Lung (tissue), 11 donors: ENCODE measurements at regions not wholly inside any gene's neighbourhood (a gene's known extent, or its start where the extent isn't known, plus 50 kb on each side); places are given as distances from the start of the nearest gene placed in this dataset.

Experiments used
- ATAC-seq: fragments of 200-7000 bp; cut with Tn5 transposase; one replicate; pipeline ENCODE4 v1.9.1; 2020; ENCODE audit warnings: moderate number of reproducible peaks; ENCODE audit not compliant: insufficient read depth, low FRiP score
- DNase-seq, 3 donors: peaks; one replicate each; pipeline ENCODE4 v3.0.0-alpha.2; 2013 to 2017
- H3K27ac ChIP-seq, 2 donors: one replicate each; pipeline ENCODE4 v1.5.1; 2013; ENCODE audit warnings: mild to moderate bottlenecking in 2 of 2, moderate library complexity in 2 of 2, control low read depth in 1 of 2, inconsistent platforms in 1 of 2, low read depth in 1 of 2, low read length in 1 of 2
- H3K27me3 ChIP-seq, 3 donors: one replicate each; pipeline ENCODE4 v1.5.1; 2013; ENCODE audit warnings: low read length in 2 of 3; ENCODE audit not compliant: control insufficient read depth in 3 of 3, insufficient read depth in 3 of 3
- H3K36me3 ChIP-seq, 4 donors: one replicate each; pipeline ENCODE4 v1.5.1; 2013; ENCODE audit warnings: low read length in 4 of 4, mild to moderate bottlenecking in 1 of 4, moderate library complexity in 1 of 4; ENCODE audit not compliant: control insufficient read depth in 4 of 4, insufficient read depth in 4 of 4
- H3K4me1 ChIP-seq, 5 donors: one replicate each; pipeline ENCODE4 v1.5.1; 2013; ENCODE audit warnings: low read length in 5 of 5, mild to moderate bottlenecking in 2 of 5, moderate library complexity in 1 of 5; ENCODE audit not compliant: control insufficient read depth in 5 of 5, insufficient read depth in 5 of 5
- H3K4me3 ChIP-seq: one replicate; pipeline ENCODE4 v1.5.1; 2013; ENCODE audit warnings: mild to moderate bottlenecking, control low read depth, moderate library complexity
- H3K9ac ChIP-seq, 2 donors: one replicate each; pipeline ENCODE4 v1.5.1; 2013; ENCODE audit warnings: low read length in 2 of 2, control low read depth in 1 of 2; ENCODE audit not compliant: insufficient read depth in 1 of 2
- H3K9me3 ChIP-seq, 4 donors: one replicate each; pipeline ENCODE4 v1.5.1; 2013; ENCODE audit warnings: low read length in 3 of 4, mild to moderate bottlenecking in 1 of 4, moderate library complexity in 1 of 4; ENCODE audit not compliant: control insufficient read depth in 4 of 4, insufficient read depth in 3 of 4
- CTCF ChIP-seq: IDR thresholded peaks from 2 replicates; pipeline ENCODE4 v1.5.1; 2012; ENCODE audit warnings: mild to moderate bottlenecking; ENCODE audit errors: control extremely low read depth, extremely low read depth
- WGBS, 2 donors: extraction: QIAGEN DNeasy Blood & Tissue Kit; methylation state at CpG; one replicate each; pipeline ENCODE4 v1.1.7; 2013; 5-methylcytosine and 5-hydroxymethylcytosine counted together
- donor health status: control.
- donor health status: control.
- donor health status: Bipolar disorder and iron deficiency.
- donor health status: healthy.
- donor health status: DM: yes; HTN: yes; CAD: no.

- no peak overlapping the region for H3K4me3 ChIP-seq
- H3K36me3 ChIP-seq: no peaks in the 10 kb centered on the region
- DNase-seq: no peak
- ATAC-seq: no peak
- WGBS, 2 donors: 90 to 93% methylated on average over 1 of the region's 1 CpG
- no peaks in the 10 kb centered on the region for H3K27me3 ChIP-seq
- H3K4me1 ChIP-seq: no peaks in the 10 kb centered on the region
- TF ChIP-seq CTCF: no peak
- no peak overlapping the region for H3K9ac ChIP-seq
- no peak overlapping the region for H3K27ac ChIP-seq
- H3K9me3 ChIP-seq: no peaks in the 10 kb centered on the region
Measured at GRCh38 chr4:56744030-56744429, 62.9 kb upstream of the HOPX start.

GRCh38 chr4:56743550-56743949, 62.5 kb upstream of the HOPX start:
- no peaks in the 10 kb centered on the region for H3K9me3 ChIP-seq
- 45 to 55% methylated on average over 1 of the region's 1 CpG for WGBS, 2 donors
- no peaks in the 10 kb centered on the region for H3K27me3 ChIP-seq
- no peak overlapping the region for H3K9ac ChIP-seq
- ATAC-seq (no peak), DNase-seq (no peak)
- H3K27ac ChIP-seq: no peak overlapping the region
- no peaks in the 10 kb centered on the region for H3K4me1 ChIP-seq
- H3K4me3 ChIP-seq: no peak overlapping the region
- no peaks in the 10 kb centered on the region for H3K36me3 ChIP-seq
- no peak for TF ChIP-seq CTCF

GRCh38 chr4:56742080-56742871, 61.2 kb upstream of the HOPX start:
- H3K4me3 ChIP-seq: no peak overlapping the region
- TF ChIP-seq CTCF: no peak
- H3K36me3 ChIP-seq: no peaks in the 10 kb centered on the region
- 93 to 94% methylated on average over 8 of the region's 8 CpGs for WGBS, 2 donors
- no peaks in the 10 kb centered on the region for H3K9me3 ChIP-seq
- no peak for DNase-seq
- ATAC-seq: no peak
- H3K4me1 ChIP-seq: no peaks in the 10 kb centered on the region
- no peak overlapping the region for H3K27ac ChIP-seq
- no peaks in the 10 kb centered on the region for H3K27me3 ChIP-seq
- H3K9ac ChIP-seq: no peak overlapping the region

GRCh38 chr4:56741595-56741994, 60.5 kb upstream of the HOPX start:
- Histone ChIP-seq H3K4me1 (no peaks in the 10 kb centered on the region), H3K27me3 (no peaks in the 10 kb centered on the region), H3K36me3 (no peaks in the 10 kb centered on the region), H3K4me3 (no peak overlapping the region), H3K27ac (no peak overlapping the region), H3K9ac (no peak overlapping the region), H3K9me3 (no peaks in the 10 kb centered on the region)
- DNase-seq (no peak), ATAC-seq (no peak)
- TF ChIP-seq CTCF: no peak
- WGBS, 2 donors: 84 to 90% methylated on average over 1 of the region's 1 CpG
